ENCODE measurements at regions not wholly inside any gene's neighbourhood (a gene's known extent, or its start where the extent isn't known, plus 50 kb on each side); places are given as distances from the start of the nearest gene placed in this dataset.

- Histone ChIP-seq H3K9me3 (replicated peaks; ENCODE audit: control insufficient read depth, insufficient read depth, low read length) (no peaks in the 10 kb centered on the region), H3K9ac (replicated peaks; ENCODE audit: extremely low read depth, insufficient read depth, low read length) (no peak overlapping the region), H3K79me2 (ENCODE audit: control insufficient read depth, insufficient read depth, low read length) (no peaks in the 10 kb centered on the region), H3K36me3 (ENCODE audit: control insufficient read depth in 2 of 2, extremely low read depth in 1 of 2, insufficient read depth in 2 of 2, low read length in 2 of 2) (no peaks in the 10 kb centered on the region), H4K20me1 (replicated peaks; ENCODE audit: control insufficient read depth, extremely low read depth, insufficient read depth, low read length) (no peaks in the 10 kb centered on the region), H3K9me1 (replicated peaks; ENCODE audit: control insufficient read depth, extremely low read depth, insufficient read depth, low read length) (no peaks in the 10 kb centered on the region), H3K4me1 (ENCODE audit: control insufficient read depth, extremely low read depth, insufficient read depth, low read length) (no peaks in the 10 kb centered on the region), H3K27ac (ENCODE audit: insufficient read depth, low read depth, low read length) (no peak overlapping the region), H2AFZ (ENCODE audit: low read depth, low read length) (no peak overlapping the region), H3K27me3 (ENCODE audit: control insufficient read depth in 2 of 2, insufficient read depth in 2 of 2, low read length in 2 of 2) (no peaks in the 10 kb centered on the region), H3K4me2 (ENCODE audit: insufficient read depth, low read length) (no peak overlapping the region), H3K4me3 (replicated peaks in 1 of 3; ENCODE audit: insufficient read depth in 1 of 3, low read depth in 1 of 3, low read length in 3 of 3) (no peak overlapping the region)
- intact Hi-C loops (cut with micrococcal nuclease) (no loop called here), dilution Hi-C loops (cut with MboI; ENCODE audit: extremely low pct_ligation_motif_present, low sequenced_read_pairs) (no loop called here)
- DNase-seq (ENCODE audit: low read depth, low spot score) (no peak), FAIRE-seq (no peak)
- no TSS peak for BruUV-seq (replicated peaks)
- ChIA-PET CTCF (no interaction called here), POLR2A (no interaction called here)
- TF ChIP-seq CTCF (IDR thresholded peaks at IDR 0.05; ENCODE audit: extremely low read depth in 1 of 2, insufficient read depth in 1 of 2, low read depth in 1 of 2, low read length in 2 of 2) (no peak), POLR2A (IDR thresholded peaks at IDR 0.05; ENCODE audit: low read depth, low read length) (no peak), MAX (IDR thresholded peaks at IDR 0.05; ENCODE audit: insufficient read depth, insufficient read length) (no peak), FOS (IDR thresholded peaks at IDR 0.05; ENCODE audit: borderline replicate concordance, insufficient read depth, low read length) (no peak), MYC (IDR thresholded peaks at IDR 0.05; ENCODE audit: low read depth, low read length) (no peak), EZH2 (IDR thresholded peaks at IDR 0.05; ENCODE audit: borderline replicate concordance, low read depth, low read length, severe bottlenecking) (no peak), JUN (IDR thresholded peaks at IDR 0.05; ENCODE audit: borderline replicate concordance, insufficient read depth, insufficient read length, low read depth) (no peak), GATA2 (IDR thresholded peaks at IDR 0.05; ENCODE audit: insufficient read depth, insufficient read length, low read depth, low read length) (no peak), POLR2AphosphoS5 (IDR thresholded peaks at IDR 0.05; ENCODE audit: insufficient read depth, low read depth, low read length) (no peak)
Measured at GRCh38 chr2:239684996-239685395, 284.2 kb upstream of the HDAC4 start.
